Trophoblast cell (in vitro differentiated cells and primary cell): ENCODE measurements at regions not wholly inside any gene's neighbourhood (a gene's known extent, or its start where the extent isn't known, plus 50 kb on each side); places are given as distances from the start of the nearest gene placed in this dataset.

ENCODE experiments used
- DNase-seq, 2 donors: peaks; one replicate each; pipeline ENCODE4 v3.0.0-alpha.2; 2016
- H2AFZ ChIP-seq: 2 replicates; pipeline ENCODE4 v1.6.1; 2013; ENCODE audit warnings: low read length, moderate library complexity, mild to moderate bottlenecking; ENCODE audit not compliant: insufficient read depth, poor library complexity
- H2AK5ac ChIP-seq: 2 replicates; pipeline ENCODE4 v1.6.1; 2013; ENCODE audit warnings: mild to moderate bottlenecking, low read length
- H2BK120ac ChIP-seq: 2 replicates; pipeline ENCODE4 v1.6.1; 2013; ENCODE audit warnings: low read length, mild to moderate bottlenecking, moderate library complexity; ENCODE audit not compliant: insufficient read depth, poor library complexity
- H2BK12ac ChIP-seq: 2 replicates; pipeline ENCODE4 v1.6.1; 2013; ENCODE audit warnings: mild to moderate bottlenecking, low read length, moderate library complexity
- H2BK5ac ChIP-seq: 2 replicates; pipeline ENCODE4 v1.6.1; 2013; ENCODE audit warnings: low read length, low read depth, moderate library complexity, mild to moderate bottlenecking; ENCODE audit not compliant: poor library complexity
- H3K14ac ChIP-seq: 2 replicates; pipeline ENCODE4 v1.6.1; 2013; ENCODE audit warnings: mild to moderate bottlenecking, low read length
- H3K18ac ChIP-seq: 2 replicates; pipeline ENCODE4 v1.6.1; 2013; ENCODE audit warnings: mild to moderate bottlenecking, low read length
- H3K23ac ChIP-seq: 2 replicates; pipeline ENCODE4 v1.6.1; 2013; ENCODE audit warnings: low read length
- H3K27ac ChIP-seq: 2 replicates; pipeline ENCODE4 v1.5.1; 2013; ENCODE audit warnings: low read depth, mild to moderate bottlenecking, inconsistent platforms, low read length, moderate library complexity
- H3K27me3 ChIP-seq: 2 replicates; pipeline ENCODE4 v1.6.1; 2013; ENCODE audit warnings: inconsistent platforms, mild to moderate bottlenecking, low read length, moderate library complexity; ENCODE audit not compliant: insufficient read depth
- H3K36me3 ChIP-seq, 2 experiments: 1 replicate in 1 of 2; 2 replicates in 1 of 2; pipeline ENCODE4 v1.6.1; 2013; ENCODE audit warnings: low read length in 2 of 2, mild to moderate bottlenecking in 2 of 2, moderate library complexity in 1 of 2; ENCODE audit not compliant: insufficient read depth in 2 of 2, control insufficient read depth in 1 of 2
- H3K4ac ChIP-seq: 2 replicates; pipeline ENCODE4 v1.6.1; 2013; ENCODE audit warnings: low read depth, mild to moderate bottlenecking, low read length, moderate library complexity
- H3K4me1 ChIP-seq, 2 experiments: 1 replicate in 1 of 2; 2 replicates in 1 of 2; pipeline ENCODE4 v1.6.1; 2013; ENCODE audit warnings: low read length in 2 of 2, mild to moderate bottlenecking in 2 of 2, moderate library complexity in 1 of 2; ENCODE audit not compliant: insufficient read depth in 2 of 2, control insufficient read depth in 1 of 2
- H3K4me2 ChIP-seq: 2 replicates; pipeline ENCODE4 v1.6.1; 2013; ENCODE audit warnings: inconsistent platforms, mild to moderate bottlenecking, low read length, moderate library complexity
- H3K4me3 ChIP-seq: 2 replicates; pipeline ENCODE4 v1.5.1; 2013; ENCODE audit warnings: mild to moderate bottlenecking, low read depth, low read length, inconsistent platforms
- H3K79me1 ChIP-seq: one replicate; pipeline ENCODE4 v1.6.1; 2013; ENCODE audit warnings: low read length
- H3K79me2 ChIP-seq: 2 replicates; pipeline ENCODE4 v1.6.1; 2013; ENCODE audit warnings: low read length, mild to moderate bottlenecking; ENCODE audit not compliant: control insufficient read depth, insufficient read depth, poor library complexity
- H3K9ac ChIP-seq: 2 replicates; pipeline ENCODE4 v1.6.1; 2013; ENCODE audit warnings: mild to moderate bottlenecking, low read length
- H3K9me3 ChIP-seq: 2 replicates; pipeline ENCODE4 v1.6.1; 2013; ENCODE audit warnings: low read depth, mild to moderate bottlenecking, control low read depth, inconsistent platforms, low read length; ENCODE audit not compliant: insufficient read depth
- H4K12ac ChIP-seq: 2 replicates; pipeline ENCODE4 v1.6.1; 2013; ENCODE audit warnings: low read depth, mild to moderate bottlenecking, low read length, moderate library complexity
- H4K8ac ChIP-seq: 2 replicates; pipeline ENCODE4 v1.6.1; 2013; ENCODE audit warnings: low read depth, mild to moderate bottlenecking, low read length, moderate library complexity
- H4K91ac ChIP-seq: one replicate; pipeline ENCODE4 v1.6.1; 2013; ENCODE audit warnings: low read depth, mild to moderate bottlenecking, low read length, moderate library complexity
- WGBS: extraction: QIAGEN DNeasy Blood & Tissue Kit; methylation state at CpG from one replicate; pipeline ENCODE4 v1.1.7; 2013; ENCODE audit warnings: missing lambda C conversion rate; ENCODE audit not compliant: insufficient read length, insufficient coverage; ENCODE audit errors: extremely low coverage; 5-methylcytosine and 5-hydroxymethylcytosine counted together

DNA sequence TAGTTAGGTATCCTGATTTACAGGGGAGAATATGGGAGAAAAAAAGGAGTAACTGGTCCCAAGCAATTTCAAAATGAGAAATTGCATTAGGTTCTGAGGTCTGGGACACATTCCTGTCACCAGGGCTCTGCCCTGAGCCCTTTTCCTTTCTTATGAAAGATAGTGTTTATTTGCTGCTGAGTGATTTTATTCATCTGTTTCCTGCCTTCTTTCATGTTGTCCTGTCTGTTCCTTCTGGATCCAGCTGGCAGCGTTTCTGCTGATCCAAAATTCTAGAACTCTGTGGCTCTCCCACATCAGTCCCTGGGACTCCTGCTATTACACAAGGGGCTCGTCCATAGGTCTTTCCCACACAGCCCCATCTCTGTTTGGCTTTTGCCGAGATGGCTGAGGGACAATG, 519.1 kb upstream of the SALL3 start:
- Histone ChIP-seq H3K23ac (no peak overlapping the region), H3K18ac (no peak overlapping the region), H2BK12ac (no peak overlapping the region), H3K79me1 (no peaks in the 10 kb centered on the region), H3K27ac (no peak overlapping the region), H2AK5ac (no peak overlapping the region), H3K9ac (no peak overlapping the region), H3K79me2 (no peaks in the 10 kb centered on the region), H3K9me3 (peaks cover 3% of the 10 kb centered on the region), H3K4me2 (no peak overlapping the region), H3K4me1 (no peaks in the 10 kb centered on the region), H4K91ac (no peak overlapping the region), H3K14ac (no peak overlapping the region), H3K4me3 (no peak overlapping the region), H2AFZ (no peak overlapping the region), H4K12ac (no peak overlapping the region), H2BK120ac (no peak overlapping the region), H3K36me3 (no peaks in the 10 kb centered on the region), H2BK5ac (no peak overlapping the region), H4K8ac (no peak overlapping the region), H3K27me3 (no peaks in the 10 kb centered on the region), H3K4ac (no peak overlapping the region)
- no peak for DNase-seq
- WGBS, result no CpG with 5 or more reads among the region's 3 CpGs

DNA sequence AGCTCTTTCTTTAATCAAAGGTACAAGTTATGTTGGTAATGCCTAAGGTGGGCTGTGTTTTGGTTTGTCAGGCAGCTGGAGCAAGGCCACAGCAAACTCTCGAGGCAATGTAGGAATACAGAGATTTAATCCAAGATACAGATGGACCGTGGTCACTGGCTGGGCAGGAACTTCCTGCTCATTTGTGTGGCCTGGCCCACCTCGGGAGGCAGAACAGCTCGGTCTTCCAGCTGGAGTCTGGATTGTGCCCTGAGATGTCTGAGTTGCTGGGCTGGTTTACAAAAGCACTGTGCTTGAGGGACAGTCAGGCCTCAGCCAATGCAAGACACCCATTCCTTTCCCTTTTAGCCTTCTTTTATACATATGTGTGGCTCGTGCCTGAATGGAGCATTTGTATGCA, 506.1 kb upstream of the SALL3 start:
- WGBS, result no CpG with 5 or more reads among the region's 5 CpGs
- Histone ChIP-seq H3K18ac (no peak overlapping the region), H3K14ac (no peak overlapping the region), H3K79me1 (no peaks in the 10 kb centered on the region), H3K27me3 (no peaks in the 10 kb centered on the region), H3K9ac (no peak overlapping the region), H2AK5ac (no peak overlapping the region), H3K36me3 (no peaks in the 10 kb centered on the region), H2BK5ac (no peak overlapping the region), H3K9me3 (peaks cover 13% of the 10 kb centered on the region), H3K27ac (no peak overlapping the region), H2BK120ac (no peak overlapping the region), H3K4me1 (no peaks in the 10 kb centered on the region), H3K4me2 (no peak overlapping the region), H3K79me2 (no peaks in the 10 kb centered on the region), H4K8ac (no peak overlapping the region), H4K12ac (no peak overlapping the region), H3K23ac (no peak overlapping the region), H4K91ac (no peak overlapping the region), H2AFZ (no peak overlapping the region), H2BK12ac (no peak overlapping the region), H3K4me3 (no peak overlapping the region), H3K4ac (no peak overlapping the region)
- no peak for DNase-seq

DNA sequence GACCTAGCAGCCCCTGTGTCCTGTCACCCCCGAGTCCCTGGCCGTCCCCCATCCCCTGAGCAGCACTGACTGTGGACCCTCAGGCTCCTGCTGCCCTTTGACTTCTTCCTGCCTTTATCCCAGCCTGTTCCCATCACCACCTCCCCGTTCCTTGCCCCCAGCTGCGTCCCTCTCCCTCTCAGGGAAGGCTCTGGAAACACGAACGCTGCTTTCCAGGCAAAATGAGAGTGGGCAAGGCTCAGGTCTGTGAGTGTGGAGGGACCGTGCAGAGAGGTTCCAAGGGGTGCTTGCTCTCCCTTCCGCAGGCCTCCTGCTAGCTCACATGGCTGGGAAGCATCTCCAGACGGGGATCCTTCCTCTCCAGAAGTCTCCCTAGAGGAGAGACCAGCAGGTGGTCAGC, 501.8 kb upstream of the SALL3 start:
- Histone ChIP-seq H2BK5ac (no peak overlapping the region), H3K9me3 (peaks cover 11% of the 10 kb centered on the region), H3K4ac (no peak overlapping the region), H4K12ac (no peak overlapping the region), H3K4me1 (no peaks in the 10 kb centered on the region), H3K14ac (no peak overlapping the region), H3K4me3 (no peak overlapping the region), H3K79me2 (no peaks in the 10 kb centered on the region), H2AK5ac (no peak overlapping the region), H4K8ac (no peak overlapping the region), H3K4me2 (no peak overlapping the region), H3K27me3 (no peaks in the 10 kb centered on the region), H3K79me1 (no peaks in the 10 kb centered on the region), H3K27ac (no peak overlapping the region), H3K9ac (no peak overlapping the region), H2BK12ac (no peak overlapping the region), H2BK120ac (no peak overlapping the region), H3K18ac (no peak overlapping the region), H2AFZ (no peak overlapping the region), H3K23ac (no peak overlapping the region), H4K91ac (no peak overlapping the region), H3K36me3 (no peaks in the 10 kb centered on the region)
- DNase-seq, result no peak
- WGBS, result no CpG with 5 or more reads among the region's 9 CpGs

DNA sequence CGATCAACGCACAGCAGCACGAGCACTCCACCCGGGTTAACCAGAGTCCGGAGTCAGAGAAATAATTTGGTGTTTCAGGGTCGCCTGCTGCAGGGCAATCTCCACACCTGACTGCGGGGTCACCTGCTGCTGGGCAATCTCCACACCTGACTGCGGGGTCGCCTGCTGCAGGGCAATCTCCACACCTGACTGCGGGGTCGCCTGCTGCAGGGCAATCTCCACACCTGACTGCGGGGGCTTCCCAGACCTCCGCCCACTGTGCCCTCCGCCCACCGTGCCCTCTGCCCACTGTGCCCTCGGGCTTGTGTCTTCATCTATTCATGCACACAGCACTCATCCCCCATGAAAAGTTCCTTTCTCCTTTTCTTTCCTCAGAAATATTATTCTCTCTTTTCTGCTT, 500.2 kb upstream of the SALL3 start:
- Histone ChIP-seq H2AK5ac (no peak overlapping the region), H3K27me3 (no peaks in the 10 kb centered on the region), H3K18ac (no peak overlapping the region), H3K4me3 (no peak overlapping the region), H3K36me3 (no peaks in the 10 kb centered on the region), H2AFZ (no peak overlapping the region), H2BK12ac (no peak overlapping the region), H4K91ac (no peak overlapping the region), H3K4ac (no peak overlapping the region), H3K27ac (no peak overlapping the region), H3K23ac (no peak overlapping the region), H4K12ac (no peak overlapping the region), H2BK120ac (no peak overlapping the region), H3K9me3 (peaks cover 7% of the 10 kb centered on the region), H3K79me1 (no peaks in the 10 kb centered on the region), H3K4me1 (no peaks in the 10 kb centered on the region), H4K8ac (no peak overlapping the region), H3K14ac (no peak overlapping the region), H2BK5ac (no peak overlapping the region), H3K4me2 (no peak overlapping the region), H3K9ac (no peak overlapping the region), H3K79me2 (no peaks in the 10 kb centered on the region)
- WGBS, result no CpG with 5 or more reads among the region's 16 CpGs
- no peak for DNase-seq
